Stimulated activated CD4-positive, alpha-beta T cell treated with anti-CD3 and anti-CD28 coated beads, Interleukin-15, amount 100 ng/mL, for 1 hour (primary cell): ENCODE measurements at regions not wholly inside any gene's neighbourhood (a gene's known extent, or its start where the extent isn't known, plus 50 kb on each side); places are given as distances from the start of the nearest gene placed in this dataset.
A peak's percentile ranks its signal among the peaks of the same experiment; 100 is the strongest.

ENCODE experiments used
- DNase-seq, 2 donors: peaks; one replicate each; pipeline ENCODE4 v3.0.0-alpha.2; 2020; ENCODE audit warnings: low read depth in 1 of 2, low spot score in 1 of 2

GRCh38 chr11:129292092-129292491 lies 83.6 kb upstream of the BARX2 start:
- no peak for DNase-seq

GRCh38 chr11:129291546-129291945 lies 84.1 kb upstream of the BARX2 start:
- DNase-seq: no peak

GRCh38 chr11:129290966-129291365 lies 84.7 kb upstream of the BARX2 start:
- DNase-seq: no peak

- DNase-seq: no peak
Measured at GRCh38 chr11:129289350-129290040, 86.2 kb upstream of the BARX2 start.

GRCh38 chr11:129287920-129288319 lies 87.7 kb upstream of the BARX2 start:
- DNase-seq: no peak

GRCh38 chr11:129286813-129287212 lies 88.8 kb upstream of the BARX2 start:
- DNase-seq: no peak

- DNase-seq: no peak
Measured at GRCh38 chr11:129285402-129285786, 90.3 kb upstream of the BARX2 start.

- no peak for DNase-seq
Measured at GRCh38 chr11:129283141-129283540, 91.0 kb upstream of the ARHGAP32 start.

GRCh38 chr11:129282634-129283033 lies 90.5 kb upstream of the ARHGAP32 start:
- no peak for DNase-seq

- DNase-seq: no peak
Measured at GRCh38 chr11:129281471-129282415, 89.6 kb upstream of the ARHGAP32 start.

- DNase-seq: peak in 1 of 2 donors; percentile 10
Measured at GRCh38 chr11:129280027-129280811, 88.1 kb upstream of the ARHGAP32 start.

GRCh38 chr11:129279326-129280026 lies 87.4 kb upstream of the ARHGAP32 start:
- DNase-seq: peak; percentile 49 to 55

GRCh38 chr11:129278586-129279319 lies 86.6 kb upstream of the ARHGAP32 start:
- no peak for DNase-seq

GRCh38 chr11:129277198-129277843 lies 85.2 kb upstream of the ARHGAP32 start:
- no peak for DNase-seq

- no peak for DNase-seq
Measured at GRCh38 chr11:129275828-129276227, 83.7 kb upstream of the ARHGAP32 start.

GRCh38 chr11:129273944-129274711 lies 82.0 kb upstream of the ARHGAP32 start:
- DNase-seq: no peak

GRCh38 chr11:129273322-129273721 lies 81.2 kb upstream of the ARHGAP32 start:
- no peak for DNase-seq

GRCh38 chr11:129271030-129271429 lies 78.9 kb upstream of the ARHGAP32 start:
- no peak for DNase-seq

GRCh38 chr11:129270446-129270845 lies 78.3 kb upstream of the ARHGAP32 start:
- DNase-seq: no peak
